ENCODE measurements at regions not wholly inside any gene's neighbourhood (a gene's known extent, or its start where the extent isn't known, plus 50 kb on each side); places are given as distances from the start of the nearest gene placed in this dataset.

DNA sequence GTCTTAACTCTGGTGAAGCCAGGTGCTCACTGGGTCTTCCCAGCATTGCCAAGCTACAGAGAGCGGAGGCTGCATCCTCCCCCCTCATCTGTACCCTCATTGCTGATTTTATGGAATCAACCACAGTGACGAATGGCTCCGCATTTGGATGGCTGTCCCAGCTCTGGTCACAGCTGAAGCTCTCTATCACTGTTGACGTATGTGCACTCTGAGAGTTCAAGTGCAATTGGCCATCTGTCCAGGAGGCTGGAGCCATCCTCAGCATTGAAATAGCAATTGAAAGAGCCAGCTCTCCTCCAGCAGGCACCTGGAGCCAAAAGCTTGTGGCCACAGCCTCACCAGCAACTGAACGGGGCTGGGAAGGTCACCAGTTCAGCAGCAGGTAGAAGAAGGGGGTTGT, 494.1 kb downstream of the TMEM114 start:
- intact Hi-C loops (cut with micrococcal nuclease), result no loop called here
- no peak overlapping the region for H3K9ac ChIP-seq (ENCODE audit: low read length)
- Mint-ChIP-seq H3K27me3 (no peaks in the 10 kb centered on the region), H3K4me3 (no peak overlapping the region), H3K4me1 (no peaks in the 10 kb centered on the region), H3K9me3 (ENCODE audit: insufficient read depth) (peaks cover 3% of the 10 kb centered on the region), H3K27ac (no peak overlapping the region)
- no peaks in the 10 kb centered on the region for H3K9me3 ChIP-seq (ENCODE audit: control extremely low read depth in 1 of 3, control insufficient read depth in 2 of 3, insufficient read depth in 1 of 3, low read length in 2 of 3)
- no peaks in the 10 kb centered on the region for H3K27me3 ChIP-seq (replicated peaks in 1 of 4; ENCODE audit: control extremely low read depth in 1 of 4, control insufficient read depth in 3 of 4, insufficient read depth in 4 of 4, low read length in 3 of 4)
- H3K4me2 ChIP-seq (replicated peaks; ENCODE audit: low read depth, low read length, poor library complexity, severe bottlenecking), result no peak overlapping the region
- no peaks in the 10 kb centered on the region for H4K20me1 ChIP-seq (ENCODE audit: control insufficient read depth, insufficient read depth, low read length, poor library complexity, severe bottlenecking)
- DNase-seq (no peak), ATAC-seq (ENCODE audit: low read depth) (no peak)
- no peak overlapping the region for H2AFZ ChIP-seq (ENCODE audit: insufficient read depth, low read depth, low read length, poor library complexity, severe bottlenecking)
- no peaks in the 10 kb centered on the region for H3K36me3 ChIP-seq (replicated peaks in 1 of 2; ENCODE audit: control extremely low read depth in 1 of 2, control insufficient read depth in 1 of 2, extremely low read depth in 1 of 2, insufficient read depth in 2 of 2, low read length in 1 of 2)
- H3K27ac ChIP-seq (ENCODE audit: low read length in 2 of 2), result no peak overlapping the region
- no peak for TF ChIP-seq EZH2 (IDR thresholded peaks at IDR 0.05; ENCODE audit: borderline replicate concordance, insufficient read depth, low read depth, low read length, poor library complexity, severe bottlenecking)
- TF ChIP-seq, protein P1, sequence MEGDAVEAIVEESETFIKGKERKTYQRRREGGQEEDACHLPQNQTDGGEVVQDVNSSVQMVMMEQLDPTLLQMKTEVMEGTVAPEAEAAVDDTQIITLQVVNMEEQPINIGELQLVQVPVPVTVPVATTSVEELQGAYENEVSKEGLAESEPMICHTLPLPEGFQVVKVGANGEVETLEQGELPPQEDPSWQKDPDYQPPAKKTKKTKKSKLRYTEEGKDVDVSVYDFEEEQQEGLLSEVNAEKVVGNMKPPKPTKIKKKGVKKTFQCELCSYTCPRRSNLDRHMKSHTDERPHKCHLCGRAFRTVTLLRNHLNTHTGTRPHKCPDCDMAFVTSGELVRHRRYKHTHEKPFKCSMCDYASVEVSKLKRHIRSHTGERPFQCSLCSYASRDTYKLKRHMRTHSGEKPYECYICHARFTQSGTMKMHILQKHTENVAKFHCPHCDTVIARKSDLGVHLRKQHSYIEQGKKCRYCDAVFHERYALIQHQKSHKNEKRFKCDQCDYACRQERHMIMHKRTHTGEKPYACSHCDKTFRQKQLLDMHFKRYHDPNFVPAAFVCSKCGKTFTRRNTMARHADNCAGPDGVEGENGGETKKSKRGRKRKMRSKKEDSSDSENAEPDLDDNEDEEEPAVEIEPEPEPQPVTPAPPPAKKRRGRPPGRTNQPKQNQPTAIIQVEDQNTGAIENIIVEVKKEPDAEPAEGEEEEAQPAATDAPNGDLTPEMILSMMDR (IDR thresholded peaks at IDR 0.05), result no peak
- no peak overlapping the region for H3K4me3 ChIP-seq (ENCODE audit: control extremely low read depth in 1 of 5, extremely low read depth in 1 of 5, insufficient read depth in 1 of 5, low read depth in 2 of 5, low read length in 4 of 5)
- WGBS (ENCODE audit: insufficient coverage), result 93% methylated on average over 5 of the region's 5 CpGs
- ChIA-PET CTCF (interaction anchor here (0.6 kb wide), 1 partner anchor 27 kb away, joined by 3 read pairs; no protein-coding TSS in a partner anchor), POLR2A (no interaction called here)
- no peaks in the 10 kb centered on the region for H3K4me1 ChIP-seq (ENCODE audit: control insufficient read depth in 2 of 2, insufficient read depth in 2 of 2, low read length in 2 of 2)
- no peaks in the 10 kb centered on the region for H3K79me2 ChIP-seq (ENCODE audit: control insufficient read depth, insufficient read depth, low read length)

DNA sequence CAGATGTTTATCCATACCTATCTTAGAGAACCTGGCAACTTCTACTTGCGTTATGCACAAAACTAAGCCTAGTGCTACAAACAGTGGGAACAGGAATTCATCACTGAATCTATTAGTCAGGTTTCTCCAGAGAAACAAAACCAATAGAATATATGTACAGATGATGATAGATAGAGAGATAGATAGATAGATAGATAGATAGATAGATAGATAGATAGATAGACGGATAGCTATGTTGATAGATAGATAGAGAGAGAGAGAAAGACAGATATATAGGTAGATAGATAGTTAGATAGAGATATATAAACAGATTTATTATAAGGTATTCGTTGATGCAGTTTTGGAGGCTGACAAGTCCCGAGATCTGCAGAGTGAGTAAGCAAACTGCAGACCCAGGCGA, 495.6 kb downstream of the TMEM114 start:
- no peaks in the 10 kb centered on the region for H3K36me3 ChIP-seq (replicated peaks in 1 of 2; ENCODE audit: control extremely low read depth in 1 of 2, control insufficient read depth in 1 of 2, extremely low read depth in 1 of 2, insufficient read depth in 2 of 2, low read length in 1 of 2)
- ATAC-seq (ENCODE audit: low read depth), result no peak
- H3K4me1 Mint-ChIP-seq, result no peaks in the 10 kb centered on the region
- H3K9me3 ChIP-seq (ENCODE audit: control extremely low read depth in 1 of 3, control insufficient read depth in 2 of 3, insufficient read depth in 1 of 3, low read length in 2 of 3), result no peaks in the 10 kb centered on the region
- no peak overlapping the region for H3K4me3 Mint-ChIP-seq
- no peak overlapping the region for H3K27ac Mint-ChIP-seq
- no peak overlapping the region for H3K4me3 ChIP-seq (ENCODE audit: control extremely low read depth in 1 of 5, extremely low read depth in 1 of 5, insufficient read depth in 1 of 5, low read depth in 2 of 5, low read length in 4 of 5)
- no peak overlapping the region for H3K9ac ChIP-seq (ENCODE audit: low read length)
- intact Hi-C loops (cut with micrococcal nuclease), result no loop called here
- POLR2A ChIA-PET, result no interaction called here
- H3K4me2 ChIP-seq (replicated peaks; ENCODE audit: low read depth, low read length, poor library complexity, severe bottlenecking), result no peak overlapping the region
- H3K9me3 Mint-ChIP-seq (ENCODE audit: insufficient read depth), result peaks cover 3% of the 10 kb centered on the region
- DNase-seq, result no peak
- WGBS (ENCODE audit: insufficient coverage), result 83% methylated on average over 3 of the region's 5 CpGs
- no peaks in the 10 kb centered on the region for H3K4me1 ChIP-seq (ENCODE audit: control insufficient read depth in 2 of 2, insufficient read depth in 2 of 2, low read length in 2 of 2)
- CTCF ChIA-PET, result no interaction called here
- no peaks in the 10 kb centered on the region for H4K20me1 ChIP-seq (ENCODE audit: control insufficient read depth, insufficient read depth, low read length, poor library complexity, severe bottlenecking)
- H3K27me3 ChIP-seq (replicated peaks in 1 of 4; ENCODE audit: control extremely low read depth in 1 of 4, control insufficient read depth in 3 of 4, insufficient read depth in 4 of 4, low read length in 3 of 4), result no peaks in the 10 kb centered on the region
- TF ChIP-seq, protein P1 (IDR thresholded peaks at IDR 0.05), result no peak
- no peak for TF ChIP-seq EZH2 (IDR thresholded peaks at IDR 0.05; ENCODE audit: borderline replicate concordance, insufficient read depth, low read depth, low read length, poor library complexity, severe bottlenecking)
- no peak overlapping the region for H3K27ac ChIP-seq (ENCODE audit: low read length in 2 of 2)
- H3K27me3 Mint-ChIP-seq, result no peaks in the 10 kb centered on the region
- H2AFZ ChIP-seq (ENCODE audit: insufficient read depth, low read depth, low read length, poor library complexity, severe bottlenecking), result no peak overlapping the region
- H3K79me2 ChIP-seq (ENCODE audit: control insufficient read depth, insufficient read depth, low read length), result no peaks in the 10 kb centered on the region
